H9 (cell line): ENCODE measurements at regions not wholly inside any gene's neighbourhood (a gene's known extent, or its start where the extent isn't known, plus 50 kb on each side); places are given as distances from the start of the nearest gene placed in this dataset.
A peak's percentile ranks its signal among the peaks of the same experiment; 100 is the strongest.

ENCODE experiments used
- DNase-seq: peaks from one replicate; pipeline ENCODE4 v3.0.0-alpha.2; 2017
- H2AFZ ChIP-seq: one replicate; pipeline ENCODE4 v1.6.1; 2013; ENCODE audit warnings: mild to moderate bottlenecking, low read length, control low read depth, moderate library complexity
- H2AK5ac ChIP-seq: 2 replicates; pipeline ENCODE4 v1.6.1; 2013; ENCODE audit warnings: low read length, control low read depth, mixed read lengths; ENCODE audit not compliant: insufficient read length
- H2BK120ac ChIP-seq: one replicate; pipeline ENCODE4 v1.6.1; 2013; ENCODE audit warnings: low read depth, mild to moderate bottlenecking, low read length, control low read depth, inconsistent platforms; ENCODE audit not compliant: poor library complexity, severe bottlenecking
- H2BK12ac ChIP-seq: 2 replicates; pipeline ENCODE4 v1.6.1; 2013; ENCODE audit warnings: low read length, control low read depth, mixed read lengths, low read depth; ENCODE audit not compliant: insufficient read length
- H2BK15ac ChIP-seq: 2 replicates; pipeline ENCODE4 v1.6.1; 2013; ENCODE audit warnings: low read depth, low read length, control low read depth
- H2BK20ac ChIP-seq: one replicate; pipeline ENCODE4 v1.6.1; 2013; ENCODE audit warnings: low read depth, mild to moderate bottlenecking, low read length, control low read depth, inconsistent platforms; ENCODE audit not compliant: poor library complexity, severe bottlenecking
- H2BK5ac ChIP-seq: 2 replicates; pipeline ENCODE4 v1.6.1; 2013; ENCODE audit warnings: low read length, control low read depth, mixed read lengths; ENCODE audit not compliant: insufficient read length
- H3K14ac ChIP-seq: 2 replicates; pipeline ENCODE4 v1.6.1; 2013; ENCODE audit warnings: low read length, control low read depth; ENCODE audit not compliant: insufficient read depth
- H3K18ac ChIP-seq: 2 replicates; pipeline ENCODE4 v1.6.1; 2013; ENCODE audit warnings: low read depth, mild to moderate bottlenecking, mixed read lengths, low read length, control low read depth; ENCODE audit not compliant: insufficient read length
- H3K23ac ChIP-seq: 2 replicates; pipeline ENCODE4 v1.6.1; 2013; ENCODE audit warnings: low read length, control low read depth, mixed read lengths, low read depth; ENCODE audit not compliant: insufficient read length
- H3K23me2 ChIP-seq: 2 replicates; pipeline ENCODE4 v1.6.1; 2013; ENCODE audit warnings: low read depth, mild to moderate bottlenecking, mixed read lengths, low read length, control low read depth; ENCODE audit not compliant: insufficient read length, poor library complexity, severe bottlenecking
- H3K27ac ChIP-seq: 2 replicates; pipeline ENCODE4 v1.5.1; 2013; ENCODE audit warnings: low read length, control low read depth, mixed read lengths, low read depth; ENCODE audit not compliant: insufficient read length
- H3K27me3 ChIP-seq: 2 replicates; pipeline ENCODE4 v1.6.1; 2013; ENCODE audit warnings: low read length, control low read depth, inconsistent platforms; ENCODE audit not compliant: insufficient read depth
- H3K4ac ChIP-seq: 2 replicates; pipeline ENCODE4 v1.6.1; 2013; ENCODE audit warnings: low read depth, mild to moderate bottlenecking, control low read depth, inconsistent platforms, low read length, moderate library complexity
- H3K4me1 ChIP-seq: 2 replicates; pipeline ENCODE4 v1.6.1; 2013; ENCODE audit warnings: low read length, control low read depth, inconsistent platforms; ENCODE audit not compliant: insufficient read depth
- H3K4me2 ChIP-seq: 2 replicates; pipeline ENCODE4 v1.6.1; 2013; ENCODE audit warnings: low read length, control low read depth, mixed read lengths; ENCODE audit not compliant: insufficient read length, insufficient read depth
- H3K56ac ChIP-seq: 2 replicates; pipeline ENCODE4 v1.6.1; 2013; ENCODE audit warnings: low read depth, mild to moderate bottlenecking, mixed read lengths, low read length, control low read depth; ENCODE audit not compliant: insufficient read length
- H3K79me1 ChIP-seq: 2 replicates; pipeline ENCODE4 v1.6.1; 2013; ENCODE audit warnings: low read depth, mild to moderate bottlenecking, moderate library complexity, low read length, control low read depth, inconsistent platforms; ENCODE audit not compliant: insufficient read depth, poor library complexity, severe bottlenecking
- H3K79me2 ChIP-seq: 2 replicates; pipeline ENCODE4 v1.6.1; 2013; ENCODE audit warnings: low read length, control low read depth, inconsistent platforms; ENCODE audit not compliant: insufficient read depth
- H3K9ac ChIP-seq: 2 replicates; pipeline ENCODE4 v1.6.1; 2013; ENCODE audit warnings: low read length, control low read depth, mixed read lengths; ENCODE audit not compliant: insufficient read length; ENCODE audit errors: extremely low read depth
- H3K9me3 ChIP-seq: one replicate; pipeline ENCODE4 v1.6.1; 2013; ENCODE audit warnings: low read depth, low read length, inconsistent platforms; ENCODE audit not compliant: control insufficient read depth
- H3T11ph ChIP-seq: one replicate; pipeline ENCODE4 v1.6.1; 2013; ENCODE audit warnings: mild to moderate bottlenecking, low read length, control low read depth, inconsistent platforms
- H4K20me1 ChIP-seq: one replicate; pipeline ENCODE4 v1.6.1; 2013; ENCODE audit not compliant: control insufficient read depth, insufficient read length, insufficient read depth
- H4K5ac ChIP-seq: 2 replicates; pipeline ENCODE4 v1.6.1; 2013; ENCODE audit warnings: low read depth, mild to moderate bottlenecking, mixed read lengths, low read length, control low read depth; ENCODE audit not compliant: insufficient read length
- H4K8ac ChIP-seq: replicated peaks from 2 replicates; pipeline ENCODE4 v1.6.1; 2013; ENCODE audit warnings: low read length, control low read depth, mixed read lengths, low read depth; ENCODE audit not compliant: insufficient read length
- H4K91ac ChIP-seq: 2 replicates; pipeline ENCODE4 v1.6.1; 2013; ENCODE audit warnings: low read depth, mild to moderate bottlenecking, moderate library complexity, mixed read lengths, low read length, control low read depth; ENCODE audit not compliant: insufficient read length
- H3K27ac Mint-ChIP-seq, 3 experiments: 2 replicates in 2 of 3; 3 replicates in 1 of 3; pipeline ENCODE4 v1.8.0; 2020 to 2021; ENCODE audit warnings: mixed read lengths in 3 of 3, mild to moderate bottlenecking in 1 of 3, moderate library complexity in 1 of 3
- H3K27me3 Mint-ChIP-seq: 2 replicates; pipeline ENCODE4 v1.8.0; 2021; ENCODE audit warnings: low read depth, mild to moderate bottlenecking, moderate library complexity, mixed read lengths
- H3K36me3 Mint-ChIP-seq, 3 experiments: 2 replicates in 2 of 3; 3 replicates in 1 of 3; pipeline ENCODE4 v1.8.0; 2020 to 2021; ENCODE audit warnings: low read depth in 3 of 3, mixed read lengths in 3 of 3; ENCODE audit not compliant: insufficient read depth in 1 of 3
- H3K4me1 Mint-ChIP-seq, 2 experiments: 2 replicates each; pipeline ENCODE4 v1.8.0; 2020; ENCODE audit warnings: mixed read lengths in 2 of 2
- H3K4me3 Mint-ChIP-seq, 2 experiments: 2 replicates in 1 of 2; 3 replicates in 1 of 2; pipeline ENCODE4 v1.8.0; 2020 to 2021; ENCODE audit warnings: mild to moderate bottlenecking in 2 of 2, mixed read lengths in 2 of 2, moderate library complexity in 1 of 2
- H3K9me3 Mint-ChIP-seq, 2 experiments: 2 replicates in 1 of 2; 3 replicates in 1 of 2; pipeline ENCODE4 v1.8.0; 2020; ENCODE audit warnings: mild to moderate bottlenecking in 2 of 2, mixed read lengths in 2 of 2, moderate library complexity in 1 of 2
- CTCF ChIP-seq: fragments of 200-600 bp; sonication (generic); conservative IDR thresholded peaks from 3 replicates; pipeline ENCODE4 v1.8.0; 2021; ENCODE audit warnings: antibody characterized with exemption, mild to moderate bottlenecking
- WGBS: extraction: QIAGEN DNeasy Blood & Tissue Kit; methylation state at CpG from one replicate; pipeline ENCODE4 v1.1.7; 2013; ENCODE audit warnings: missing lambda C conversion rate, low lambda C conversion rate, mixed read lengths; ENCODE audit not compliant: insufficient read length; ENCODE audit errors: extremely low coverage; 5-methylcytosine and 5-hydroxymethylcytosine counted together

- no CpG with 5 or more reads among the region's 21 CpGs for WGBS
- peaks cover 17 to 18% of the 10 kb centered on the region in 2 experiments for H3K4me1 Mint-ChIP-seq
- H3K56ac ChIP-seq, result no peak overlapping the region
- no peak overlapping the region for H3K27ac Mint-ChIP-seq
- no peak overlapping the region for H3K27ac ChIP-seq
- no peaks in the 10 kb centered on the region for H3K9me3 ChIP-seq
- H2BK5ac ChIP-seq, result no peak overlapping the region
- H3K23ac ChIP-seq, result no peak overlapping the region
- no peak overlapping the region for H2BK15ac ChIP-seq
- no peaks in the 10 kb centered on the region for H3K36me3 Mint-ChIP-seq
- no peak overlapping the region for H4K91ac ChIP-seq
- peaks cover 17% of the 10 kb centered on the region for H3K23me2 ChIP-seq
- no peaks in the 10 kb centered on the region for H3K79me1 ChIP-seq
- peaks cover 4% of the 10 kb centered on the region; the same call in 1 of the 2 replicates for H3K4me1 ChIP-seq
- H3K9ac ChIP-seq, result no peak overlapping the region
- no peak overlapping the region for H2AK5ac ChIP-seq
- TF ChIP-seq CTCF, result no peak
- H4K8ac ChIP-seq, result no peak overlapping the region
- H3K18ac ChIP-seq, result no peak overlapping the region
- no peak overlapping the region for H3T11ph ChIP-seq
- peaks cover 24% of the 10 kb centered on the region for H3K27me3 Mint-ChIP-seq
- peak; percentile 77 for DNase-seq
- no peaks in the 10 kb centered on the region for H4K20me1 ChIP-seq
- H2BK120ac ChIP-seq, result peak overlapping the region; percentile 86
- no peak overlapping the region for H3K4me3 Mint-ChIP-seq
- H3K14ac ChIP-seq, result no peak overlapping the region
- H3K9me3 Mint-ChIP-seq, result peaks cover 4 to 7% of the 10 kb centered on the region in 2 experiments; a peak in 2 of 5 replicates
- no peak overlapping the region for H3K4ac ChIP-seq
- no peak overlapping the region for H4K5ac ChIP-seq
- H3K79me2 ChIP-seq, result no peaks in the 10 kb centered on the region
- H2AFZ ChIP-seq, result peak overlapping the region; percentile 87
- no peak overlapping the region for H2BK12ac ChIP-seq
- H2BK20ac ChIP-seq, result no peak overlapping the region
- peaks cover 60% of the 10 kb centered on the region for H3K27me3 ChIP-seq
- H3K4me2 ChIP-seq, result peak overlapping the region; percentile 72
Measured at GRCh38 chr7:25857376-25858067, 294.5 kb upstream of the NFE2L3 start.
